ENCODE measurements at regions not wholly inside any gene's neighbourhood (a gene's known extent, or its start where the extent isn't known, plus 50 kb on each side); places are given as distances from the start of the nearest gene placed in this dataset.

DNA sequence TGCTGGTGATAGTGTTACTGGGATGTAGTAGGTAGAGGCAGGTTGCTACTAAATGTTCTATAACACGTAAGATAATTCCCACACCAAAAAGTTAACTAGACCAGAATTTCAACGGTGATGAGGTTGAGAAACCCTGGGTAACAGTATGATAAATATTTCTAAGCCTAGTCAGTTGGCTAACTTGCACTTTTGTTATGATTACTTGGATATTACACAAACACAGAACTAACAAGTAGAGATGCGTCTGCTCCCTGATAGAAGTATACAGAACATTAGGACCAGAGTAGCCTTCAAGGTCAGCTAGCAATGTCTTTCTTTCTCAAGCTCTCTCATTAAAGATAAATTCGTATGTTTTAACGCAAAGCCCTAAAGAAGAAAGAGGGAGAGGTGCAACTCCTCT, 86.2 kb upstream of the FZD8 start:
- TF ChIP-seq EZH2 (IDR thresholded peaks at IDR 0.05; ENCODE audit: borderline replicate concordance, low read depth, low read length, severe bottlenecking) = no peak
- TF ChIP-seq, protein P1, sequence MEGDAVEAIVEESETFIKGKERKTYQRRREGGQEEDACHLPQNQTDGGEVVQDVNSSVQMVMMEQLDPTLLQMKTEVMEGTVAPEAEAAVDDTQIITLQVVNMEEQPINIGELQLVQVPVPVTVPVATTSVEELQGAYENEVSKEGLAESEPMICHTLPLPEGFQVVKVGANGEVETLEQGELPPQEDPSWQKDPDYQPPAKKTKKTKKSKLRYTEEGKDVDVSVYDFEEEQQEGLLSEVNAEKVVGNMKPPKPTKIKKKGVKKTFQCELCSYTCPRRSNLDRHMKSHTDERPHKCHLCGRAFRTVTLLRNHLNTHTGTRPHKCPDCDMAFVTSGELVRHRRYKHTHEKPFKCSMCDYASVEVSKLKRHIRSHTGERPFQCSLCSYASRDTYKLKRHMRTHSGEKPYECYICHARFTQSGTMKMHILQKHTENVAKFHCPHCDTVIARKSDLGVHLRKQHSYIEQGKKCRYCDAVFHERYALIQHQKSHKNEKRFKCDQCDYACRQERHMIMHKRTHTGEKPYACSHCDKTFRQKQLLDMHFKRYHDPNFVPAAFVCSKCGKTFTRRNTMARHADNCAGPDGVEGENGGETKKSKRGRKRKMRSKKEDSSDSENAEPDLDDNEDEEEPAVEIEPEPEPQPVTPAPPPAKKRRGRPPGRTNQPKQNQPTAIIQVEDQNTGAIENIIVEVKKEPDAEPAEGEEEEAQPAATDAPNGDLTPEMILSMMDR (IDR thresholded peaks at IDR 0.05; ENCODE audit: extremely low read depth in 1 of 2, insufficient read depth in 1 of 2, low read depth in 1 of 2, low read length in 2 of 2) = no peak
- TF ChIP-seq POLR2A (IDR thresholded peaks at IDR 0.05; ENCODE audit: low read depth, low read length) = no peak
- TF ChIP-seq, protein P2, sequence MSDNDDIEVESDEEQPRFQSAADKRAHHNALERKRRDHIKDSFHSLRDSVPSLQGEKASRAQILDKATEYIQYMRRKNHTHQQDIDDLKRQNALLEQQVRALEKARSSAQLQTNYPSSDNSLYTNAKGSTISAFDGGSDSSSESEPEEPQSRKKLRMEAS (IDR thresholded peaks at IDR 0.05; ENCODE audit: insufficient read depth, insufficient read length) = no peak
- TF ChIP-seq MYC (IDR thresholded peaks at IDR 0.05; ENCODE audit: low read depth, low read length) = no peak
- no peak for TF ChIP-seq POLR2AphosphoS5 (IDR thresholded peaks at IDR 0.05; ENCODE audit: insufficient read depth, low read depth, low read length)

Data from endothelial cell of umbilical vein (primary cell).